HG03354 (cell line): ENCODE measurements at regions not wholly inside any gene's neighbourhood (a gene's known extent, or its start where the extent isn't known, plus 50 kb on each side); places are given as distances from the start of the nearest gene placed in this dataset.

ENCODE experiments used
- ATAC-seq: cut with Tn5 transposase; IDR thresholded peaks from one replicate; pipeline ENCODE4 v1.9.1; 2021; ENCODE audit warnings: mild to moderate bottlenecking; ENCODE audit not compliant: unreplicated experiment, poor library complexity, severe bottlenecking

DNA sequence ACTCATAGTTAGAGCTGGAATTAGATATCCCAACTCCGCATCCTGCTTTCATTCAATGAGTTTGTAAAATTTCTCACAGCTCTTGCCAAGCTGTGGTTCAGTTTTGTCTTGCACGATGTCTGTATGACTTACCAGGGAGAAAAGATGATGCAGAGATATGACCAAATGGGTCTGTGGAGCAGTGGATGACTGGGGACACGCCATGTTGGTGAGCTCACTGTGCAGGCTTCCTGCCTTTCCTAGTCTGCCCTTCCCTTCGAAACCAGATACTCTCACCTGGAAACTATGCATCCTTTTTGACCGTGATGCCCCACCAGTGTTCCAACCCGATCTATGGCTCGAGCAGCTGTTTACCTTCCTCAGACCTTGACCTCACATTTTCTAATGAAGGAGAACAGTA is 262.7 kb upstream of the BMP2 start:
- no peak for ATAC-seq

DNA sequence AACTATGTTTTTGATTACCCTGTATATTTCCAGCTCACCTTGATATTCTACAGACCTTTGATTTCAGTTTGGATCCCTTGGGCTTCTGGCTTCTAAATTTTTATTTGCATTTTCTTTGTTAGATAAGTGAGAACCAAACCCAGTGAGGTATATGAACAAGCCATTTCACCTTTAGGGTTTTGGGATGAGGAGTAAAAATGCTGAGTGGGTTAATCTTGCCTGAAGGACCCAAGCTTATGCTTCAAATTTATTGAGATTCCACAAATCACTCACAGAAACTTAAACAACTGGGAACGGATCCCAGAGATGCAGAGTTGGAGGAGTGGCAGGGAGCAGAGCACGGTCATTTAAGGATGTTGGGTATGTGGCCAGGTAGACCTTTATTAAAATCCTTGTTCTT is 263.3 kb upstream of the BMP2 start:
- ATAC-seq = no peak

DNA sequence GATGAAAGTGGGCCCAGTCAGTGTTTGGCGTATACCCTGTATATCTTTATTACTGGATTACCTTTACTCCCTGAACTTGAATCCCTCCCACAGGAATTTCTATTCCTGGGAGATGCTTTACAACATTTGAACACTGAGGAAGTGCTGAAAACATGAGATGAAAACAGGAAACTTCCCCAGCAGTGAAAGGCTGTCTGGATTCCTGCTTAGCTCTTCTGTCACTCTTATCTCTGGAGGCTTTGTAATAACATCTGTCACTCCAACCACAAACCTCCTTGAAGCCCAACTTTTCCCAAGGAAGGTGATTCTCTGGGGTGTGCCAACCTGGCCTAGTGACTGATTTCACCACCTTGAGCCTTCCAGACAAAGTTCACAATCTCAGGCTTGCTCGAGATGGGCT is 264.5 kb upstream of the BMP2 start:
- no peak for ATAC-seq

DNA sequence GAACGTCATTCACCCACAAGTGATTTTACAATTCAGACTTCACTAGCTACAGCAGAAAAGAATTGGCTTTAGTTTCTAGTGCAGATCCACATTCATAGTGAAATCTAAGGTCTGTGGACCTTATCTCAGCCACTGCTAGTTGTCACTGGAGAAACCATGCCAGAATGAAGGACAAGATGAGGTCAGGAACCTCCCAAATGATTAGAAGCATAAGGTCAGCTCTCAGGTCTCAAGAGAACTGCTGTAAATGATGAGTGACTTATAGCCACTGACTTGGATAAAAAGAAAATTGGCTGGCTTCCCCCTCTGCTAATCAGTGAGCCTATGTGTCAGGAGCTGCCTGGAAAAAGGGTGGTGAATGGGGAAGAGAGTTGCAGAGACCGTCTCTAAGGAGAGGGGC is 265.3 kb upstream of the BMP2 start:
- no peak for ATAC-seq

DNA sequence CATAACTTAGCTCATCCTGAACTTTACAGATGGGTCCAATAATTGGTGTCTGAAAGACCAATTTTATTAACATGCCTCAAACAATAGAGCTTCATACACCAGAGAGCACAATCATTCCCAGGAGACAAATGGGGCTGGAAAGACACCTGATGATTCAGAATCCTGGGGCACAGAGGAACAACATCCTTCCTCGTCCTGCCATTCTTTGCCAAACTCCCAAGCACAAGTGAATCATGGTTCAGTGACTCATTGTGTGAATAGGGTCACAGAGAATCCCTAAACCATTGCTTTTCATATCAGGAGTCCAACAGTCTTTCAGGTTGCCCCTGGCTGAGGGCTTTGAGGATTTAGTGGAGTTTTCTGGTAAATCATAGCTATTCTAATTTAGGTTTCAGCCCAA is 266.4 kb upstream of the BMP2 start:
- no peak for ATAC-seq

DNA sequence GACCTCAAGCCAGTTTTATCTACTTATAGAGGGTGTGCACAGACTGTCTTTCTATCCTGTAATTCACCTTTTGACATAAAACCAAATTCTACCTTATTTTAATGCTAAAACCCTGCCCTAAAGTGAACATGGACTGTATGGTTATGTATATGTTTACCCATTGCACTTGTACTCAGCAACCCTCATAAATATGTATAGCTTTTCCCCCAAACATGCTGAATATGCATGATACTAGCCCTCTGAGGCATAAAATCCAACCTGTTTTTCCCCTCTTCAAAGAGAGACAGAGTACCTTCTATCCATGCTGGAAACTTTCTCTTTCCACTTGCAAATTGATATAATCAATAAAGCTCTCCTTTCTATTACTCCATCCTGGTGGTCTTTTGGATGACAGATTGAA is 267.9 kb upstream of the BMP2 start:
- ATAC-seq = no peak

DNA sequence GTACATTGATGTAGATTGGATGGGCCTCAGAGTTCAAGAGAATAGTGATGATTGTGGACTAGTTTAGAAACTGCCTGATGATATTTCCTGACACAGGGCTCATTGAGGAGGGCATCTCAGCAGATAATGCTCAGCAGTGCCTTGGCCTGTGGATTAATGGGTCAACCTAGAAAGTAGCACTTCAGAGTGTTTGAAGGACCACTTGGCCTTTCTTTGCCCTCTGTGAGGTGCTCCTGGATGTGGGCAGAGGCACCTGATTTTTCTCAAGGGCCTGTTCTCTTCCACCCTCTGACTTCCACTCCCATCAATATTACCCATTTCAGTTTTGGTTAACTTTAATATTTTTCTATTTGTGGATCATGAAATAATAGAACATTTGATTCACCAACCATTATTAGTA is 270.6 kb upstream of the BMP2 start:
- no peak for ATAC-seq

DNA sequence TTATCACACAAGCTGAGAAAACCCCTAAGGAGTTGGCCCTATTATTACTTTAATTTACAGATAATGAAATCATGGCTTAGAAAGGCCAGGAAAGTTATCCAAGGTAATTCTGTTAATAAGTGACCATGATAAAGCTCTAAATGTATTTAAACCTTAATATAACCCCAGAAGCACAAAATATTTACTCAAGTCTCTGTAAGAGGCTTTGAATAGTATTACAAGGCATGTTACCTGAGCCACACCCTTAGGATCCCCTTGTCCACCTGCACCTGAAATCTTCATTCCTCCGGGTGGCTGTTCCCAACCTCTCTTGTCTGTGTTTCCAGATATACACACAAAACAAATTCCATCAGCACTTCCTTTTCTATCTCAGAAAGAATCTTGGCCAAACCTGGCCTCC is 271.6 kb upstream of the BMP2 start:
- no peak for ATAC-seq

DNA sequence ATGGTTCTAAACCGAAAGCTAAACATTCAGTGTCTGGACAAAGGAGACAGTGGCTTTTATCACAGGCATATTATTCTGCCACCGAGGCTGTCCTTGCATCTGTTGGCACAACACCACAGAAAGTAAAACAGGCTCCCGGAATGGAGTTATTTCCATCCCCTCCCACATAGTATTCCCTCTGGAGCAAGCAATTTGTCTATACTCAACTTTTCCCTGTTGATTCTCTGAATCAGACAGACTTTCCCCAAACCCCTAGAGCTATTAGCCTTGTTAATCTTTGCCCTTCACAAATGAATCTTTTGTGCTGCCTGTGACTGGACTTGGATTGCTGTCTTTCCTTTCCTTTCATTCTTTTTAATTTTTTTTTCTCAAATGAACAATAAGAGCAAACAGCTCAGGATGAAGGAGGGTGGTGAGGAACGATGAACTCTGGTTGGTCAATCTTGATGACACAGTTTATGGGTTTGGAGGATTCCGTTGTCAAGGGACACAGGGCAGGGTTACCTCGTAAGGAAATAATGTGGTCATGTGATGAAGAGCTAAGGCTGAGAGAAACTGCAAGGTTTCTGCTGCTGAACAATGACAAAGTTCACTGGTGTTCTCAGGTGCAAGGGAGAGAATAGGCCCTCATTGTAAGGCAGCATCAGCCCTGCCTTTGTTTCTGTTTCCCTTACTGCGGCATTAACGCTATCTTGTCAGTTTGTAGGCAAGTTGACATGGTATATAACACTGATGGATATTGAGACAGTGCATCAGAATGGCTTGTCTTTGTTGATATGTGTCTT is 275.0 kb upstream of the BMP2 start:
- ATAC-seq = no peak

DNA sequence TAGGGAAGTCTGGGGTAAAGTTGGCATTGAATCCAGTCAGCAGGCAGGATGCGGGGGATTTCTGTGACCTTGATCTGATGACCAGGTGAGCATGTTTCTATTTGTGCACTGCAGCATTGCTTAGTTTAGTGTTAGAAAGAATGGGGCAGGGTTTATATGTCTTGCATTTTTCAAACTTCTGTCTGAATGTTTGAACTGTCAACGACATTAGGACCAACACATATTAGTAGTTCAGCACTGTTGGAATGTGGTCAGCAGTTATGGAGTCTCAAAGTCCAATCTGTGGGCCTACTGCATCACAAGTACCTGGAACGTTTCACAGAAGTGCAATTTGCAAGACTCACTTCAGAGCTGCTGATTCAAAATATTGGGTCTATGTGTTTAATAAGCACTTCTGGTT is 276.6 kb upstream of the BMP2 start:
- no peak for ATAC-seq

DNA sequence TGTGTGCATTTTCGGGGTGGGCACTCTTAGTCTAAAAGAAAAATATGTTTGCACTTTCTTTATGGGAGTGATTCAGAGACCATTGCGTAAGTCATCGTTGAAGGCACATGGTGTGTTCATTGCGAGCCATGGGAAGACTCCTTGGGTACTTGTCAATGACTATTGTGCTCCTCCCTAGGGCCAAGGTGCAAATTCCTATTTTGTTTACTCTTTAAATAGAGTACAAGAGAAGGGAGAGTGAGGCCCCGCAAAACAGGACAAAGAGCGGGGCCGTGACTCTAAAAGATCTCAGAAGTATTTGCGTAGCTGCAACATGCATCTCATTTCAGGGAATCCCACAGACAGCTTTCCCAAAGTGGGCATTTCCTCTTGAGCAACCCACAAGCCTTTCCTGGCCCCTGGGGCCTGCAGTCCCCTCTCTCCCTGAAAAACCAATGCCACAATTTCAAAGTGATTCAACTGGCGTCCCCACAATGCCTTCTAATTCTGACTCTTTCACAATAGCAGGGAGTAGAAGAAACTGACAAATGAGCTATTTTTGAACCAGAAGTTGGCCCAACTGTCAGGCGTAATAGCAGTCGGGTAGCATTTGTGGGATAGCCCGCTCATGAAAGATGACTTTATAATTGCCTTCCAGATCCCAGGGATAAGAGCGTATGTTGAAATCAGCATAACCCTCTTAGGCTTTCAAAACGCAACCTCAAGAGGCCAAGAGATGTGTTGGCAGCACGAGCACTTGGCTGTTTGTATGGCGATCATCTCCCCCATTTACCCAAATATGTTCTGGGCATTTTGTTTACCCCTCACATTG is 277.9 kb upstream of the BMP2 start:
- no peak for ATAC-seq

DNA sequence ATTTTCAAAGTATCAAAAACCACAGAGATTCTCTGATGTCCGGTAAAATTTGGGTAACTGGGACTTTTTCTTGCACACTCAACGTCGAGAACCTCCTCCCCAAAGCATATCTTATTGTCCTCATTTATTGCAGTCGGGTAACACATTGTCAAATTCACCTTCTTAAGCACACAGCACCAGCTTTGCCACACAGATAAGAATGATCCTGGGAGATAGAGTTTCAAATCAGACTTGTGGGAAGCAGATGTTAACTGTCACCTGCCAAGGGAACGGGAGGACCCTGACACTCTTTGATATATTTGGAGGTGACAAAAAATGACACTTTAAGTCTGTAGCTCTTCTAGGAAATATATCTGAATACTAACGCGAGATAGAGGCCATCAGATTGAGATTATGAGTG is 282.1 kb upstream of the BMP2 start:
- ATAC-seq = no peak

DNA sequence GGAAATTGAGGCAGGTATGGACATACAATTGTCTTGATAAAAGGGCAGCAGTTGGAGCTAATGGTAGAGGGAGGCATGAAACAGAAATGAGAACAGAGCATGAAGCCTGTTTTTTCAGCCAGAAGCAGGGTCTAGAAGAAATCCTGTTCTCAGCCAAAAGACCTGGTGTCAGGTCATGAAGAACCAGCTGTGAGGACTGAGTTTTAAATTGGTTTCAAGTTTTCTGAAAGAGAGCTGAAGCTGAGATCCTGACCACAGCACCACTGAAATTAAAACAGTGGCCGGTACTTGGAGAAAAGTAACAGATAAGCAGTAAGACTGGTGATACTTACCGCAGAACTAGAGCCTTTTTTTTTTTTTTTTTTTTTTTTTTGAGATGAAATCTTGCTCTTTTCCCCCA is 283.8 kb upstream of the BMP2 start:
- no peak for ATAC-seq

DNA sequence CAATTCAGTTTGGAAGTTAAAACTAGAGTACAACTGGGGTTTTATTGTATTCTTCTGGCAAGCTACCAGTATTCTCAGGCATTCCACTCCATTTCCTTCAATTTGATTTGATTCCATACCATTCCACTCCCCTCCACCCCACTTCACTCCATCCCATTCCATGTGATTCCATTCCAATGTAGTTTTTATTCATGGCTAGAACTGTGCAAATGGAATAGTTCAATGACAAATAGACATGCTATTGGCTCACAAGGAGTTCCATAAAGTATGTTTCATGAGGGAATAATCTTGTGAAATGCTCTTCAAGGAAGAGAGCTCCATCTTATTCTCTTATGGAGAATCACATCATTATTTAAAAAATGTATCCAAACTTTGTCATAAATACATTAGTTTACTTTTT is 285.0 kb upstream of the BMP2 start:
- ATAC-seq = no peak

DNA sequence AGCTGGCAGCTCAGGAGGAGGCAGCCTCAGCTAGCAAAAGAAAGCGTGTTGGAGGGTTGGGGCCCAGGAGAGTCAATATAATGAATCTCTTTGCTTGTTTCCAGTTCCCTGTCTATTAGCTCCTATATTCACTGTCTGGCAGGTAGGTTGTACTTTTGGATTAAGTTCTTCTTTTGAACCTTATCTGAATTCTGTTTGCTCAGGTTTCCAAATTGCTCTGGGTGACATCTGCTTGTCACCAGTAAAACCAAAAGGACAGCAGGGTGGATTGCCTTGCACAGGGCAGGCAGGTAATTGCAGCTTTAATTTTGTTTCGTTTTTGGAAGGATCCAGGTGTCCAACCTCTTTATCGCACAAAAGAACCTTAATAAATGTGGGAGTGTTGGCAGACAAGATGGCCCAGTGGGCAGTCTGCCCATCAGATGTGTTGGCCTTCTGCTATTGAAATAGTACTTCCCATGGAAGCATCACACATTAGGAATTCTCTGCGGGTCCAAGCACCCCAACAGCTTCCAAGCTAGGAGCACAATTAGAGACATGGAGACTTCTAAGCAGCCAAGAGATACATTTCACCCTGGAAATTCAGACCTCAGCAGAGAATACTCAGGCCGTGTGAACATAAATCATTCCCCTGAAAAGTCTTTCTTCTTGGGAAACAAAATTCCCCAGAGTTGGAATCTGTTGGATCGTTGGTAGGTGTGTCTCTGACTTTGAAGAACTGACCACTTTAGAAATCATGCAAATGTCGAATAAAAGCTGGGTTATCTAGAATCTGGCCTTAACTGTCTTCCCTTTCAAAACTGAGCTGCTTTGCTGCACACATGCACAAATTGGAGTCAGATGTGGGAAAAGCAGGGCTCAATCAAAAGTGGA is 286.9 kb upstream of the BMP2 start:
- no peak for ATAC-seq

DNA sequence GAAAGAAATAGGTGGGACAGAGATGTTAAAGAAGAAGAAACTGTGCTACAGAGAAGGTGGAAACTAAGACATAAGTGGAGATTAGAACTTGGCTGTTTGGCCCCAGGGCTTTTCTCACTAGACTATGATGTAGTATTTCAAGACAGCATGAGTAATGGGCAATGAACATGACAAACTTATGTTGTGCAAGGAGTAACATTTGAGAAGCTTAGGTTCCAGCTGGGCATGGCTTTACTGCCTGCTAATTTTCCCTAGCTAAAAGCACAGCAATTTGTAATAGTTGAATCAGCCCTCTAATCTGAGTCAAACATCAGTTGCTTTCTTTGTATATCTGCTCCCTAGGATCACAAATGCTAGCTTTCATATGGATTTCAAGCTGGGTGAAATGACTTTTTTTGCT is 294.3 kb upstream of the BMP2 start:
- ATAC-seq = no peak

DNA sequence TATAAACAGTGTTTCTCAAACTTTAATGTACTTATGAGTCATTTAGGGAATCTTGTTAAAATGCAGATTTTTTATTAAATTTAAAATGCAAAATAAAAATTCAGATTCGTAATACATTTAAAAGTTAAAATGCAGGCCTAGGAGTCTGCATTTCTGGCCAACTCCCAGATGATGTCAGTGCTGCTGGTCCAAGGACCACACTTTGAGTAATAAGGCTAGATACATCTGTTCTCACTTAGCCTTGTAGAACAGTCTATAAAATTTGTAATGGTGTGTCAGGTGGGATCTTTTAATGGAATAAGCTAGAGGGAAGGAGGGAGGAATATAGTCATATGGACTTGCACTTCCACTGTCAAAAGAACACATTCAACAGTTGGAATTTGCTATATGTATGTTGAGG is 295.6 kb upstream of the BMP2 start:
- no peak for ATAC-seq

DNA sequence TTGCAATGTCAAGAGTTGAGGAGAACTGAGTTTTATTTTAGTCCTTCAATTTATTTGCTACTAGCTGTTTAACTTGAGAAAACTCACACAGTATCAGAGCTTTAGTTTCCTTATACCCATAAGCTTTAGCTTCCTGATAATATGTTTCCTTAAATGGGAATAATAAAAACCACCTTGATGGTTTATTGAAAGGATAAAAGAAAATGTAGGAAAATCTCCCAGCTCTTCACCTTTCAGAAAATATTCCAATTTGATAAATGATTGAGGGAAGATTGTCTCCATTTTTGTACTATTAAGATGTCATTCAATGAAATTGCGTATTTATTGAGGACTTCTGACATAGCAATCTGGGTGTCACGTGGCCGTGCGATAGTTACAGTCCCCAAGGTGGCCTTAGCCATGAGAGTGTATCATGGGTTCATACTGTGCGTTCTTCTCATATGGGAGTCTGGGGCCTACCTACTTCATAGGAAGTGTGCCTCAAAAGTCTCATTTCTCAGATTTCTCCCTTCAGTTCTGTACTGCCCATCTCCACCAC is 296.3 kb upstream of the BMP2 start:
- ATAC-seq = no peak

DNA sequence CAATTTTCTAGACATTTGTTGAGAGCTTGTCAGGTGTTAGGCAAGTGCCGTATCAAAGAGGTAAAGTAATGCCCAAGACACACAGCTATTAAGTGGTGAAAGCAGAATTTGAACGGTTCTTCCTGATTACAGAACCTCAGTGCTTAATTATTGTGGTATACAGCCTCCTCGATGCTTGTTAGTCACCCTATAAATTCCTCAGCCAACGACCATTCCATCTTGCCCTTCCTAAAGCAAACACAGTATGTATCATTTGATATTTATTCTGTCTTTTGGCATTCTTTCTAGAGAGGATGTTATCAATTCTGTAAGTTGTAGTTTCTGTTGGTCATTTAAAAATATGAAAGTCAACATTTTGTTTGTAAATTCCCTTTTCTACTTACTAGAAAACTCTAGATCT is 297.8 kb upstream of the BMP2 start:
- ATAC-seq = no peak

DNA sequence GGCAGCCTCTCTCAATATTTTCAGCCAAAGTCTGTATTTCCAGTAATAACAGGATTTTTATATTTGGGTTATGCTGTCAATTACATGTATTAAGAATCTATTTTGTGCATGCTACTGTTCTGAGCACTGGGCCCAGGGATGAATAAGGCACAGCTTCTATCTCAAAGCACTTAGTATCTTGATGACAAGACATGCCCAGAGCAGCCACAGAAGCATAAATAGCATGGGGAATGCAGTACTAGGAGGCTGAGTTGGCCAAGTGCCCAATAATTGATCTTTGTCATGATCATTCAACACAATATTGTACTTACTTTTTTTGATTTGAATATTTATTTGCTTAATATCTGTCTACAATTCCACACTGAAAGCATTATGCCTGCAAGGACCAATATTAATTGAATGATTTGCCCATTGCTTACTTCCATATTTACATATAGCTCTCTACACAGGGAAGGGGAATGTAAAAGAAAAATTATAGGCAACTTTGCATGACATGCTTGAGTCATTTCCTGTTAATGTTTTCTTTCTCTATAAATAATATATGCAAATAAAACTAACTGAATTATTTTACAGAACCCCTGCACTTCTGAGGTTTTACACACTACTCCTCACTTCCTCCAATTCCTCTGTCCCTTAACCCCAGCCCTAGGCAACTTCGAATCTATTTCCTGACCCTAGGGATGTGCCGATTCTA is 298.9 kb upstream of the BMP2 start:
- ATAC-seq = no peak
